ENCODE measurements at regions not wholly inside any gene's neighbourhood (a gene's known extent, or its start where the extent isn't known, plus 50 kb on each side); places are given as distances from the start of the nearest gene placed in this dataset.

DNA sequence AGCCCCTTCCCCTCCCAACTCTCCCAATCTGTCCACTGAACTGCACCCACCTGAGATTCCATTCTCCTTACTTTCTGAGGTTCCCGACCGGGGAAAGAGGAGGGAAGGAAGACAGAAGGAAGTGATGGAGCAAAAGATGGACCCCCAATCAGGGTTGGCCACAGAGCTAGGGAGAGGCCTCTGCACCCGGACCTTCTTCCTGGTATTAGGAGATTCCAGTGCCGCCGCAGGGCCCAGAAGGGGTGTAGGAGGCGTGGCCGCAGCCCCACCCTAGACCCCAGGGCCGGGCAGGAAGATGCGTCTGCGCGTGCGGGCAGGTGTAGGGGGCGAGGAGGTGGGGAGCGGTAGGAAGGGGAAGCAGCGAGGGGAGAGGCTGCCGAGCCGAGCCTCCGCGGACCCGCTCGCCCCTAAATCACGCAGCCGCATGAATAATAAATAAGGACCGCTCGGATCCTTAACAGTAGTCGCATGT is 104.2 kb upstream of the MVB12B start:
- DNase-seq (ENCODE audit: low read depth) = no peak

DNA sequence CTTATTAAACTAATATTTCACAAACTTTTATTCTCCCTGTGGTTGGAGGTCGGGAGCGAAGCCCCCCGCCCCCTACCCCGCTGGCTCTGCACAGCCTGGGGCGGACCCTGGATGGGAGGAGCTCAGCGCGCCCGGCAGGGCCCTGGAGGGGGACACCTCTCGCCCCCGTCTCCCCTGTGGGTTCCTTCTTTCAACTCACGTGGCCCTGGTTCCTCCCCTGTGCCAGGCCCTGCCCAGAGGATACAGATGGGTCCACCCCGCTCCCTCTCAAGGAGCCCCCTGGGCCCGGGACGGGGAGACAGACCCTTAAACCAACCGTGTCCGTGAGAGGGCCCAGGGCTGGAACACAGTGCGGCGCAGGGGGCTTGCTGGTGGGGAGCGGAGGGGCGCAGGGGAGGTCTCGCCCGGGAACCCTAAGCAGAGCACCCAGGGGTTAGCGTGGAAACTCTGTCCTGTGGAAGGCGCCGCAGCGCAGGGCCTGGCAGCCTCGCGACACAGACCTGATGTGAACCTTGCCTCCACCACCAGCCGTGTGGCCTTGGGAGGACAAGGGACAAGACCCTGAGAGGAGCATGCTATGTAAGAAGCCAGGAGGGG is 103.7 kb upstream of the MVB12B start:
- DNase-seq (ENCODE audit: low read depth) = no peak

DNA sequence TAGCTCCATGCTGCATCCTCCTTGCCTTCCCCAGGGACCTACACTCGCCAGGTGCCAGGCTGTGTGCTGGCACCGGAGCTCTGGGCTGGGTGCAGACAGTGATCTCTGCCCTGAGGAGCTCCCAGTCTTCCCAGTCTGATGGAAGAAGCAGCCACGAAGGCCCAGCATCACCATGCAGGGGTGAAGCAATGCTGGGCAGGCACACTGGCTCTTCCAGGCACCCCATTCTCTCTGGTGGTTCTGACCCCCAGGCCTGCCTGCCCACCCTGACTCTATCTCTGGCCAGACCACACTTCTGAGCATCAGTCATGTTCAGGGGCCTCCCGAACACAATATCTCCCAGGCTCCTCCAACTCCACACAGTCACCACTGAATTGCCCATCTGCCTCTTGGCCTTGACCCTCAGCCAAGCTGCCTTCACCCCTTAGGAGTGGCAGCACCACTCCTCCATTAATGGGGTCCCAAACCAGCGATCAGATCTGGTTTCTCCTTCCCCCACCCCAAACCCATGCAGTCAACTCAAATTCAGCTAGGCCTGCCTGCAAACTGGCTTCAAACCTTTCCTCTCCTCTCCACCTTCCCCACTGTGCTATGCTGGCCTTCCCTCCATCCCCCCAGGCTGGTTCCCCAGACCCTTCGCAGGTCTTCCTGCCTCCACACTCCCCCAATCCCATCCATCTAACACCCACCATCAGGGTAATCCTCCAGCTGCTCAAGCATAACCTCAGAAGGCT is 102.7 kb upstream of the MVB12B start:
- DNase-seq (ENCODE audit: low read depth) = no peak

DNA sequence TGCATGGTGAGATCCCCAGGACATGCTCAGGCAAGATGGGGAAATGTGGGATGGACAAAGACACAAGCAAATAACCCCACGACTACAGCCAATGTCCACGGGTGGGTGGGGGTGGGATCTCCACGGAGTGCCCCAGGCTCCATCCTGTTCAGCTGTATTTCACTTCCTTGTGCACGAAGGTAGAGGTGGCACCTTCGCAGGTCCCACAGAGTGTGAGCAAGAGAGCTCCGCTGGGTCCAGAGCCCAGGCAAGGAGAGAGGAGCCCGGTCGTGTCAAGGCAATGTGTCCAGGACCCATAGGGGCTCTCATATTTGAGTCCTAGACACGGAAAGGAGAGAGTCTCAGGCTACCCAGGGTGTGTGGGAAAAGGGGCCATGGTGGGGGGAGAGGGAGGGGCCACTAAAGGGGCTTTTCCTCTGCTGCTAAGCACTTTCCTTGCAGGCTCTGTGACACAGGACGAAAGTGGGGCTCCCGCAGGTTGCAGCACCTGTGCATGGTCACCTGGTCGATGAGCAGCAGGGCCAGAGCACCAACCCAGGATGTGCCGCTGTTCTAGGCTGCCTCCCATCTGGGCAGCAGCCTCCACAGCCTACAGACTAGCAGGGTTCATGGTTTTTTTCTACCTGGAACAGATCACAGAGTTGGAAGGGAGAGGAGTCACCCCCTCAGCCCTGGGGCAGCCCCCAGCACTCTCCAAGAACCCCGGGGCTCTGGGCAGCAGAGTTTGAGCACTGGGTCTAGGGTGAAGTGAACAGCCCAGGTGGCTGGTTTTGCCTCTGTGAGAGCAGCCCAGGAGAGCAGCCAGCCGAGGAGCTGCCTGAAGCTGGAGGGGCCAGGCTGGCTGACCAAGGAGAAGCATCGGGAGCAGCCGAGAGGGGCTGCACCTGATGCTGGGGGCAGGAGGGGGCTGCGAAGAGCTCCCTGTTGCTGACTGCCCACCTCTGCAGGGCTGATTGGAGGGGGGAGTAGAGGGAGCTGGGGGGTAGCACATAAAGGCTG is 100.7 kb upstream of the MVB12B start:
- DNase-seq (ENCODE audit: low read depth) = no peak

DNA sequence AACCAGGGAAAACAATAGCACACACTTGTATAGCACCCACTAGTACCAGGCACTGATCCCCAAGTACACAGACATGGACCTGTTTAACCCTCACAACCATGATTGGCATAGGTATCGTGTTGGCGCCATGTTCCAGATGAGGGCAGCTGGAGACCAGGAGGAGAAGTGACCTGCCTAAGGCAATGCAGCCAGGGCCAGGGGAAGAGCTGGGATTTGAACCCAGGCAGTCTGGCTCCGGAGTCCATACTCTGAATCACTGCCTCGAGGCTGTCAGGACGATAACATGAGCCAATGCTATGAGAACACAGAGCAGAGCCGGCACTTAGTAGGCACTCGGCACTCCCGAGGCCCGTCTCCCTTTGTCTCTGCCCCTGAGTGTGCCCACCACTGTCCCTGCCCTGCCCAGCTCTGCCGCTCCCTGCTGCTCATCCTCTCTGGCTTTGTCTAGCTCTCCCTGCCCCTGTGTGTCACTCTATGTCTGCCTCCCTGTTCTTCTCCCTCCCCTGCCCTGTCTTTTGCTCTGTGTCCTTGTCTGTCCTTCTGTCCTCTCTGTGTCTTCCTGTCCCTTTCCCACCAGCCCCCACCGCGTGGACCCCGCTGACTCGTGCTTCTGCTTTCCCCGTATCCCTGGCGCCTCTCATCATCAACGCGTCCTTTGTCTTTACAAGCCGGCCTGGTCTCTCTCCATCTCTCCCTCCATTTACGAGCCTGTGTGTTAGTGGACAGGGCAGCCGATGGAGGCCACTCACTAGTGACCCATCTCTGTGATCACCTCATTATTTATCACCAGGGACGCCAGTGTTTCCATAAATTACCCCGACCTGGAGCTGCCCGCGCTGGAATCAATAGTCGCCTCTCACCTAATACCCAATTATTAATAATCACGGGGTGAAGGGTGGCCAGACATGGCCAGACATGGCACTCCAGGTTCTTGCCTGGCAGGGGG is 99.4 kb upstream of the MVB12B start:
- no peak for DNase-seq (ENCODE audit: low read depth)

DNA sequence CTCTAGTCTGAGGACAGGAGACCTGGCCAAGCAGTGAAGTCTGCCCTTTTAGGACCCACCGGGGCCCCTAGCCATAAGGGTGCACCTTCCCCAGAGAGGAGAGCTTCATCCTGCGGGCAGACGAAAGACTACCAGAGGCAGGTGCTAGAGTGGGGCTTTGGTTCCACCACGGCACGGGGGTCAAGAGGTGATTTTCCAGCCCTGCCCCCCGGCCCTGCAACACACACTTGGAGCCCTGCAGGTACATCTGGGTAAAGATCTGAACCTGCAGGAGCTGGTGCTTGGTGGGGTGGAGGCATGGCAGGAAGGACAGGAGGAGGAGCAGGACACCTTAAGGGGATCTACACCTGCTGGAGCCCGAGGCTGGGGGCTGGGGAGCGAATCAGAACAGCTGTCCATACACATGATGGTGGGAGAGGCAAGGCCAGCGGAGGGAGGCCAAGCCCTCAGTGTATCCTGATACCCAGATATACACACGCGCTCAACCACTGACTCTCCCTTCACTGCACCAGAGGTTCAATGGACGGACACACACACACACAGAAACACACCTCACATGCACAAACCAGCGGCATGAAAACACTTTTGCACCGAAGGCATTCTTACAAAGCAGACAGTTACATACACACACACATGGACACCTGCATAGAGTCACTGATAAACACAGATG is 98.4 kb upstream of the MVB12B start:
- no peak for DNase-seq (ENCODE audit: low read depth)

DNA sequence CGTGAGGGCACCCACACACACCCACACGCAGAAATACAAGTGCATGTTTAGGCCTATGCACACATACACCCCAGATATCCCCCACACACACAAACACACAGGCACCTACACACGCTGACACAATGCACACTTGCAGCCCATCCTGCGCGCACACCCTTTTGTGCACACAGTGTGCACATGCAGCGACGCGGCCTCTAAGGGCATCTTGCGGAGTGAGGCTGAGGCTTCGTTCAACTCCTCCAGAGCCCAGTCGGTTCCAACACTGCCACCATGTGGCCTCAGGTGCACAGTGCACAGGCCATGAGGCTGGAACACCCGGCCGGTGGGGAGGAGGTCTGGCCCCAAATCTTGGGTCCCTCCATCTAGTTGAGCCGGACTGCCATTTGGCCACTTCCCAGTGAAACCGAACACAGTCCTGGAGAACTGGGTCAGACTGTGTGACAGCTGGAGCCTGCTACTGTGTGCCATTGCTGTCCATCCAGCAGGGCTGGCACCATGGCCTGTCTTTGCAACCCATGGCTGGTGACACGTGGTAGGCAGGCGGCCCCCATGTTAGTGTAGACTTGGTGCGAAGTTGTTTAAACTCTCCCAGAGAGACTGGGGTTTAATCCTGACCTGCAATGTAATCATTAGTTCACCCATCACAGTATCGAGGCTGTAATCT is 97.7 kb upstream of the MVB12B start:
- peak; percentile 38 for DNase-seq (ENCODE audit: low read depth)

DNA sequence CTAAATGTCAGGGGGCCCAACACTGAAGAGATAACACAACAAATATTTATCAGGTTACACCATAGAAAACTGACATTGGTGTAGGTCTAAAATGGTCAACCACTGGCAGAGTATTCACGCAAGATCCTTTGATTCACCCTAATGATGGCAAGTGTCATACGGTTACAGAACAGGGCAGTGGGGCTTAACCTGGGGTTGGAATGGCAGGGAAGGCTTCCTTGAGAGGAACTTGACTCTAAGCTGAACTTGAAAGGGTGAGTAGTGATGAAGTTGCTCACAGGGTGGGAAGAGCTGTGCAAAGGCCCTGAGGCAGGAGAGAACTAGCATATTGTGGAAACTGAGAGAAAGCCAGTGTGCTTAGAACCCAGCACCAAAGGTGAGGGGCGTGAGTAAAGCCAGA is 97.1 kb upstream of the MVB12B start:
- no peak for DNase-seq (ENCODE audit: low read depth)

DNA sequence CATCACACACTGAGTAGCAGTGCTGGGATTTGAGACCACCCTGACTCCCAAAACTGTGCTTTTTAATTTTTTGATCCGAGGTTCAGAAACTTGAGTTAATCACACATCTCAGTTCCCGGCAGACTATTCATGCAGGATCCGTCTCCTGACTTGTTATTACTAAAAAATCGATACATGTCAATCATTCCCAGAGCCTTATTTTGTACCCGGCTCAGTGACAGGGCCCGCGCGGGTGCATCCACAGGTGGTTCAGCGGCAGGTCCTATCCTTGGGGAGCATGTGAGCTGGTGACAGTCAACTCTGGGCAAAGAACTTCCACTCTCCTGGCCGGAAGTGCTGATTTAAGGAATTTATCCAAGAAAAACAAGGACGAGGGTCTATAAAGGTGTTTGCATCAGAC is 95.9 kb upstream of the MVB12B start:
- DNase-seq (ENCODE audit: low read depth) = no peak

DNA sequence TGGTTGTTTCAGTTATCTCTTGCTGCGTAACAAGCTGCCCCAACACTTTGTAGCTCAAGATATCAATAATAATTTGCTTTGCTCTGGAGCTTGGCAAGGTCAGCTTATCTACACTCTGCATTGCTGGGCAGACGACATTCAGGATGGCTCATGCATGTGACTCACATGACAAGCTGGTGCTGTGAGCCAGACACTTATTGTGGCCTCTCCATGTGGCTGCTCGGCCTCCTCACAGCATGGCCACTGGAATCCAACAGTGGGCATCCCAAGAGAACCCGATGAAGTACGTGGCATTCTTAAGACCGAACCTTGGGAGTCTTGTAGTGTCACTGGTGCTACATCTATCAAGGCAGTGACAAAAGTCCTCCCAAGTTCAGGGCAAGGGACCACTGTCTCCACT is 94.2 kb upstream of the MVB12B start:
- no peak for DNase-seq (ENCODE audit: low read depth)

DNA sequence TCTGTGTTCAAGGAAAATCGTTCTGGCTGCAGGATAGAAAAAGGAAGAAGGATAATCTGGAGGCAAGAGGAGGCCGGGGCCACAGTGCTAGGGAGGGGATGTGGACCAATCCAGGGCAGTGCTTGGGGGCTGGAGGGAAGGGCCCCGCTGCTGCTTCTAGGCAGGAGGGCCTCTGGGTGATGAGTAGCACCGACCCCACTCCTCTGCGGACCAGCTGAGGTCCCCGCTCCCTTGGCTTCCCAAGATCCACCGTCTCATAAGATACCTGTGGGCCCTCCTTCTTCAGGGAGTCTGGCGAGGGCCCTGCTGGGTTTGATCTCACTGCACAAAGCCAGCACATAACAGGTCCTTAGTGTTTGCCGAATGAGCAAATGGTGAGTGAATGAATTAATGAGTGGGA is 93.5 kb upstream of the MVB12B start:
- no peak for DNase-seq (ENCODE audit: low read depth)

DNA sequence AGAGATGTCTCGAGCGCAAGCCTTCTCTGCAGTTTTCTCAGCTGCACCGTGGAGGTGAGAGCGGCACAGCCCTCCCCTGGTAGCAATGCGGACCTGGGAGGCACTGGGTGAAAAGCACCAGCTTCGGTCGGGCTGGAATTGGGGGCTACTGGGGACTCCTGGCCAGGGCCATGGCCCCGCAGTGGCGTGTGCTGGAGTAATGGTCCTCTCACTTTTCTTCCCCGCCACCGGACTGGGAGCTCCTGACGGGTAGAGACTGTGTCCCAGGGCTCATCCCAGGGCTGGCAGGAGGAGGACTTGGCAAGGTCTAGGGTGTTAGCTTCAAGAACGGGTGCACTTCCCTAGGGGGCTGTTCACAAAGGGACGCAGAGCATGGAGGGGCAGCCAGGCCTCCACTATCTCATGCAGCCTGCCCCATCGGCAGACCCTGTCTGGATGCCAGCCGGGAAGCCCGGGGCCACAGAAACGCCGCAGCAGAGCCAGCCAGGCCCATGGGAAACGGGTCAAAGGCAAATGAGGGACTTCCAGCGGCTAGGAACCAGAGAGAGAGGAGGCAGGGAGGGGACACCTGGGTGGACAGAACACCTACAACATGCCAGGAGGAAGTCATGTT is 92.6 kb upstream of the MVB12B start:
- no peak for DNase-seq (ENCODE audit: low read depth)

DNA sequence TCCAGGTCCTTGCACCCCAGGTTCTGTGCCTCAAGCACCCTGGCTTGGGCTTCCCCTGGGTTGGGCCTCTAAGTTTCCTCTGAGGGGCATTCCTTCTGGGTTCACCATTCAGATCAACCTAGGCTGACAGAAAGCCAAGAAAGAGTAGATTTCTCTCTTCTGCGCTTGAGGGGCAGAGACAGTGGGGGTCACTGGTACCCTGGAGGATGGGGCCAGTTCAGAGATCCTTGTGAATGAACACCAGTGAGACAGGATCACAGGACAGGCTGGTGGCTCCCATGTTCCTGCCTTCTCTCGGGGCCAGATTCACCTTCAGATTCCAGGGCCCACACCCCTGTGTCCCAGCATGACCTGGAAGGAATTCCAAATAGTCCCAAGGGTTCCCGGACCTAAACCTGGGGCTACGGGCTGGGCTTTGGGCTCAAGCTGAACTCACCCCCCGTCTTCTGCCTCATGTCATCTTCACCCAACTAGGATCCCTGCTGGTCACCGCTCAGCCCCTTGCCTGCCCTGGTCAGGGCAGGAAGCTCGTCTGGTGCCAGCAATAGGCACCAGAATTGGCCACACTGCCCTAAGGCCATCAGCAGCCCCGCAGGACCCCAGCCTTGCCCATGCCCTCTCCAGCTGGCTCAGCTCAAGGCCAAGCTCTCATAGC is 91.8 kb upstream of the MVB12B start:
- no peak for DNase-seq (ENCODE audit: low read depth)

DNA sequence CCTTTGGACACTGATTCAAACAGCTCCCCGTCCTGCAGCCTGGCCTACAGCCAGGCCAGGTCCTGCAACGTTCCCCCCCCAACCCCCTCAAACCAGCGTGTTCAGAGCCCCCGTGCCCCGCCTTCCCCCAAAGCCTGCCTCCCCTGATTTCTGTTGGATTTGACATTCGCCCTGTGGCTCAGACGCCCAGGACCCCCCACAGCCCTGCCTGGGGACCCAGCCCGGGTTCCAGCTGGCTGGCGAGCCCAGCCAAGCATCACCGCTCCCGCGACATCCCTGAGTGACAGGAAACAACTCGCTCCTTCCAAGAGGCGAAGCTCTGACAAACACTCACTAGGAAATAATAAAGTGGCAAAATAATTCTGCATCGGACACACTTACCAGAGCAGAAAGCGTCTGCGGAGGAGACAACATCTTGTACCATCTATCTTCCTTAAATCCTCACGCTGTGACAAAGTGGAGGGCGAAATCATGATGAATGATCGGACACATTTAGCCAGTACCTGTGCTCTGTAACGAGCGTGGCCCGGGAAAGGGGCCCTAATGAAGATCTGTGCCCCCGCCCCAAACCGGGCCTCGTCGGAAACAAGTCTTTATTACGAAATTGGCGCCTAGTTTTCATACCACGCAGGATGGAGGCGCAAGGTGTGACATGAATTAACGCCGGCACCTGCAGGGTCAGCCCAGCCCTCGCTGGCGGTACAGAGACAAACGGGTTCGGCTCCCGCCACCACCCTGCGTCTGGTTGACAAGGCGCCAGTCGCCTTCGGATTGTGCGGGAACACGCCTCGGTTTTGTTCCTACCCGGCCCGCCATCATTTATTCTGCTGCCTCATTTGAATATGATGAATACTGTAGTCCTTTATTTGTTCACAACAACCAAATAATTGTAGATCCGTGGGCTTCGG is 91.0 kb upstream of the MVB12B start:
- no peak for DNase-seq (ENCODE audit: low read depth)

DNA sequence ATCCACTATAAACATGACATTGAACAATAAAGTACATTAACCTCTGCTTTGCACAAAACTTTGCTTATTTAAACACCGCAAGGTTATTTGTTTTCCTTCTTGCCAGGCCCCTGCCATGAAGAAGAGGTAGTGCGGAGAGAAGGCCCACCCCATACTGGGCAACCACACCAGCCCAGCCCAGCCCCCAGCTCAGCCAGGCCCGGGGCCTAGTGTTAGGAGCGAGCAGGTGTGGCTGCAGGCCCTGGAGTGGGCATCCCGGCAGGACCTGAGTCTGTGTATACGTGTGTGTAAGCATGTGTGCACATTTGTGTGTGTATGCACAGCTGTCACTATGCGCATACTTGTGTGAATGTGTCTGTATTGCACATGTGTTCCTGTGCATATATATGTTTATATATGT is 90.4 kb upstream of the MVB12B start:
- DNase-seq (ENCODE audit: low read depth) = no peak

DNA sequence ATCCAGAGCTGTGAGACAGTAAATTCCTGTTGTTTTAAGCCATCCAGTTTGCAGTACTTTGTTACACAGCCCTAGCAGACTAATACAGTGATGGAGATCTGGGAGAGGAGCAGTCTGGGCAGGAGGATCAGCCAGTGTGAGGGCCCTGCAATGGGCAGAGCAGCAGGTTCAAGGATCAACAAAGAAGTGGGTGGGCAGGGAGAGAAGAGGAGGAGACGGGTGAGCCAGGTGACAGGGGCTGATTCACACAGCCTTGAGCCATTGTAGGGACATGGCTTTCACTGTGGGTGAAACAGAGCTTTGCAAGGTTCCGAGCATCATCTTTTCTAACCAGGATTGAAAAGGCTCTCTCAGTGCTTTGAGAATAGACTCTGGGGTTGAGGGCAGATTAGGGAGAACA is 88.2 kb upstream of the MVB12B start:
- DNase-seq (ENCODE audit: low read depth) = no peak

DNA sequence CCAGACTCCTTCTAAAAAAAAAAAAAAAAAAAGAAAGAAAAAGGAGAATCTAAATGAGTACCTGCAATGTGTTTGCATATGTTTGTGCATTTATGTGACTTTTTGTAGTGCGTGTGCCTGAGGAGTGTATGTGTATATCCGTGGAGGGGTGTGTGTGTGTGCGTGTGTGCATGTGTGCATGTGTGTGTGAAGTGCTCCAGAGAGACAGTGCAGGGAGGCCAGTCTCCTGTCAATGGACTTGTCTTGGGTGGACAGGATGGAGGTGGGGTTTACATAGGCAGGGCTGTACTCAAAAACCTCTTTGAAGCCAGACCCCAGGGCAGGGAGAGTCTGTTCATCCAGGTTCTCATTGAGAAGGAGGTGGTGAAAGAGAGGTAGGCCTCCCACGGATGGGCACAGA is 87.1 kb upstream of the MVB12B start:
- no peak for DNase-seq (ENCODE audit: low read depth)

DNA sequence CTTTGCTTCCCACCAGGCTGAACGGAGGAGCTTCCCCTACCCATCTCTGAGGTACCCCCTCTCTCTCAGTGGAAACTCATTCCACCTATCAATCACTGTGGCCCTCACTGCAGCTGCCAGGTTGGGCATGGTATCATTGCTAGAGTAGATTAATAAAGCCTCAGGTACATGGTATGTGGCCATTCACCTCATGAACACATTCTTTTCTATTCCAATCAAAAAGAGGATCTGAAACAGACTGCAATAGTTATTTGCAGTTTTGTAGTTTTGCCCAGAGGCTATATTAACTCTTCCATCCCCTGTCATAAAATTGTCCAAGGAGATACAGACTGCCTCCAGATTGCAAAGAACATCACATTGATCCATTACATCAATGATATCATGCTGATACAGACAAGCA is 85.8 kb upstream of the MVB12B start:
- DNase-seq (ENCODE audit: low read depth) = no peak

Measured in stimulated activated CD8-positive, alpha-beta memory T cell treated with anti-CD3 and anti-CD28 coated beads, Interleukin-7, amount 100 ng/mL, for 24 hours (primary cell).